ENCODE measurements at regions not wholly inside any gene's neighbourhood (a gene's known extent, or its start where the extent isn't known, plus 50 kb on each side); places are given as distances from the start of the nearest gene placed in this dataset.

- TF ChIP-seq CTCF (IDR thresholded peaks at IDR 0.05) (no peak), POLR2A (IDR thresholded peaks at IDR 0.05) (no peak)
Measured at GRCh38 chr4:110787109-110787508, 164.2 kb upstream of the PITX2 start.
